Medulla oblongata (tissue), 1 donor: ENCODE measurements at regions not wholly inside any gene's neighbourhood (a gene's known extent, or its start where the extent isn't known, plus 50 kb on each side); places are given as distances from the start of the nearest gene placed in this dataset.
"Not testable (repeated sequence)": the region's sequence is repeated elsewhere in the genome, so short reads cannot be mapped to it uniquely, and the experiment has no call there.

Experiments used
- DNase-seq: peaks from one replicate; pipeline ENCODE4 v3.0.0-alpha.2; 2015; ENCODE audit errors: extremely low spot score

GRCh38 chr9:62798884-62799850, 1609.3 kb downstream of the SPATA31A7 start:
- peak; percentile 72 for DNase-seq

- peak; percentile 50 for DNase-seq
Observed at GRCh38 chr9:62799851-62800371, 1610.1 kb downstream of the SPATA31A7 start.

- DNase-seq: peak; percentile 66
Observed at GRCh38 chr9:62800451-62801371, 1610.9 kb downstream of the SPATA31A7 start.

GRCh38 chr9:62801372-62801811, 1611.6 kb downstream of the SPATA31A7 start:
- peak; percentile 73 for DNase-seq

GRCh38 chr9:62801961-62802718, 1612.3 kb downstream of the SPATA31A7 start:
- peak; percentile 89 for DNase-seq

- not testable (repeated sequence) for DNase-seq
Observed at GRCh38 chr9:62802719-62803079, 1612.9 kb downstream of the SPATA31A7 start.

GRCh38 chr9:62803099-62803498, 1613.3 kb downstream of the SPATA31A7 start:
- DNase-seq: peak; percentile 37

- peak; percentile 1 for DNase-seq
Observed at GRCh38 chr9:62804314-62804713, 1614.5 kb downstream of the SPATA31A7 start.

- not testable (repeated sequence) for DNase-seq
Observed at GRCh38 chr9:62807424-62807823, 1617.6 kb downstream of the SPATA31A7 start.

- DNase-seq: peak; percentile 2
Observed at GRCh38 chr9:62808081-62808480, 1618.2 kb downstream of the SPATA31A7 start.

GRCh38 chr9:62810318-62810717, 1620.5 kb downstream of the SPATA31A7 start:
- not testable (repeated sequence) for DNase-seq

GRCh38 chr9:62810811-62811315, 1621.0 kb downstream of the SPATA31A7 start:
- DNase-seq: not testable (repeated sequence)

GRCh38 chr9:62815436-62815835, 1625.6 kb downstream of the SPATA31A7 start:
- peak; percentile 1 for DNase-seq

GRCh38 chr9:62816331-62816730, 1626.5 kb downstream of the SPATA31A7 start:
- DNase-seq: peak; percentile 1

- DNase-seq: not testable (repeated sequence)
Observed at GRCh38 chr9:62817214-62817613, 1627.4 kb downstream of the SPATA31A7 start.

- DNase-seq: not testable (repeated sequence)
Observed at GRCh38 chr9:62822185-62822584, 1632.3 kb downstream of the SPATA31A7 start.

GRCh38 chr9:62827957-62828907, 1638.4 kb downstream of the SPATA31A7 start:
- DNase-seq: not testable (repeated sequence)

GRCh38 chr9:62830829-62831459, 1641.1 kb downstream of the SPATA31A7 start:
- not testable (repeated sequence) for DNase-seq
